NOMO-1 treated with DMSO at 0.1 percent for 48 hours (cell line): ENCODE measurements at regions not wholly inside any gene's neighbourhood (a gene's known extent, or its start where the extent isn't known, plus 50 kb on each side); places are given as distances from the start of the nearest gene placed in this dataset.
A peak's percentile ranks its signal among the peaks of the same experiment; 100 is the strongest.
"Not testable (repeated sequence)": the region's sequence is repeated elsewhere in the genome, so short reads cannot be mapped to it uniquely, and the experiment has no call there.

Experiments
- DNase-seq: peaks from one replicate; lab custom pipeline; 2025; ENCODE audit not compliant: unreplicated experiment; lab: John Stamatoyannopoulos, UW

DNA sequence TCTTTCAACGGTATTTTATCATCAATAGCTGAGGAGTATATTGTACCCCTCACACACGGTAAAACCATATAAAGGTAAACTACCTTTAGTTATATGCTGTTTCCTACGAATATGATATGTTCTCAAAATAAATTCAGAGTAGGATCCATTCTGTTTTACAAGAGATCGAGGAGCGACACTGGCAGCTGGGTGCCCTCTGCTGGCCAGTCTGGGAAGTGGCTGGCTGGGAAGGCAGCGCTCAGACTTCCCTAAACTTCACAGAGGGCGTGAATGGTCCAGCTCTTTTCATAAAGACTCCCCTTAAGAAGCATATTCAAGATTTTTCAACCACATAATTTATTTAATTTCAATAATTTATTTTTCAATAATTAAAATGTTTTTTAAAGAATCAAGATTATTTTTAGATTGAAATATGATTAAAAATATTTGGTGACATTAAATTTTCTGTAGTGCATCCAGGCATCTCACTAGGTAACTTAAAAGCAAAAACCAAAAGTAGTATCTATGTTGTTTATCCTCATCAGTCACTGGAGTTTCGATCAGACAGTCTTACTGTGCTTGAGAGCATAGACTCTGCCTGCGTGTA is 187.5 kb upstream of the PDE10A start:
- peak; percentile 41 for DNase-seq

DNA sequence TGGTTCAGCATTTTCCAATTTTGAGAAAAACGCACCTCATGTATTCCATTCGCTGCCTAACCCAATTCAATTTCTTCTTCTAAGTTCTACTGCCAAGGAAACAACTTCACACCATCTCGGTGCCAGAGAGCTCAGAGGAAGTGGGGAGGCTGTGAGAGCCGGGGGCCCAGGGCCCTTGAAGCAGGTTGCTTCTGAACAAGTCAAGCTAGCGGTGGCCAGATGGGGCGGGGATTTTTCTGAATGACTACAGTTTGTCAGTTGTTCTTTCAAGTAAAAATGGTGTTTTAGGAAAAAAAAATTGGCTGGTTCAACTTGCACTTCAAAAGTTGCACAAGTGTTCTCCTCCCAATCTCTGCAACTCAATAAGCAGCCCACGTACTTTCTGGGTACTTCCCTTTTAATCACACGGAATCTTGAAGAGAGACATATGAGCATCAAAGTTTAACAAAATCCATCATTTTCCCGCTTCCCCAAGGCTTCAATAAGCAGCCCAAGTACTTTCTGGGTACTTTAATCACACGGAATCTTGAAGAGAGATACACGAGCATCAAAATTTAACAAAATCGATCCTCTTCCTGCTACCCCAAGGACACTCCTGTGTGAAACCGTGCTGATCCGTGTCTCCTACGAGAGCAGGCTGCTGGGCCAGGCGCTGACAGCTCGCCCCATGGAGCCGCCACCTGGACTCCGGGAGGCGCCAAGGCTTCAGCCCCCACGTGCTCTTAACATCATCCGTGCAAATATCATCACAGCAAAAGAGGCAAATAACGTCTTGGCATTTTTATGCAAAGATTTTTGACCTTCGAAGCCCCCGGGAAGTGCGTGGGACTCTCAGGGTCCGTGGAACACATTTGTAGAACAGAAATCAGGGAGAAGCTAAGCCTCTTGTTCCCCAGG is 186.7 kb upstream of the PDE10A start:
- DNase-seq: no peak

DNA sequence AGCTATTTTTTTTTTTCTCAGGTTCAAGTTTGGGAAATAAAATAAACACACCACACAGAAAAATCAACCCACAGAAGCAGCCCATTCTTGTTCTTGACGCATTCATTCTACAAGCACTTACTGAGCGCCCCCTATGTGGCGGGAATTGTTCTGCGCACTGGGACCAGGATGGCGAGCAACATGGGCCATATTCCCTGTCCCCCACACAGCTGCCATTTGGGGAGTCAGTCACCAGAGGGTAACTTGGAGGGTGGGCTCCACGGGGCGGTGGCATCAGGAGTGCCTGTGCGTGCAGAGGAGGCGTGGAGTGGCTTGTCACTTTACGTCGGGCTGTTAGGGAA is 185.0 kb upstream of the PDE10A start:
- no peak for DNase-seq

DNA sequence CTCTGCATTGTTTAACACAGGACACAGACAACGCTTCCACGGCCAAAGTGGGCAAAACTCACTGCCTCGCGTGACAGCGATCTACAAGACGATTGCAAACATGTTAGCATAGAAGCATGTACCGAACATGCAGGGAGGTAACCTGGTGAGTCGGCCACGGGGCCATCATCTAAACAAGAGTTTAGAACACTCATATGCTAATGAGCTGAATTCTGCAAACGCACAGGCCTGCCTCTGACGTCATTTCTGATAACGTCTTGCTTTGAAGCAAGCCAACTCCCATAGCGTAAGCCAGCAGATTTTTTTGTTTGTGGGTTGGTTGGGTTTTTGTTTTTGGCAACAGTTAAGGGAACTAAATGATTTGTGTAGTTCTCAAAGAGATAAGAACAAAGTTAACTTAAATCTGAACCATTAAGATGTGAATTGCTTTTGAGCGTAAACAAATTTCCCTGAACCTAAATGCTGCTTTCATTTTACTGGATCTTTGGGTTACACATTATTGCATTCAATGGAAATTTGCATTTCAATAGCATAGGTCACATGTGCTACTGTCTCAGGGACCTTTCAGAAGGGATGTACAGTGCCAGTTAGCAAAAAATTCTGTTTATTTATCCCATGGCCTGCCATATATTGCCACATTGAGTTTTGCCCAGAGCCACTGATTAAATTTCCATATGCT is 184.5 kb upstream of the PDE10A start:
- no peak for DNase-seq

DNA sequence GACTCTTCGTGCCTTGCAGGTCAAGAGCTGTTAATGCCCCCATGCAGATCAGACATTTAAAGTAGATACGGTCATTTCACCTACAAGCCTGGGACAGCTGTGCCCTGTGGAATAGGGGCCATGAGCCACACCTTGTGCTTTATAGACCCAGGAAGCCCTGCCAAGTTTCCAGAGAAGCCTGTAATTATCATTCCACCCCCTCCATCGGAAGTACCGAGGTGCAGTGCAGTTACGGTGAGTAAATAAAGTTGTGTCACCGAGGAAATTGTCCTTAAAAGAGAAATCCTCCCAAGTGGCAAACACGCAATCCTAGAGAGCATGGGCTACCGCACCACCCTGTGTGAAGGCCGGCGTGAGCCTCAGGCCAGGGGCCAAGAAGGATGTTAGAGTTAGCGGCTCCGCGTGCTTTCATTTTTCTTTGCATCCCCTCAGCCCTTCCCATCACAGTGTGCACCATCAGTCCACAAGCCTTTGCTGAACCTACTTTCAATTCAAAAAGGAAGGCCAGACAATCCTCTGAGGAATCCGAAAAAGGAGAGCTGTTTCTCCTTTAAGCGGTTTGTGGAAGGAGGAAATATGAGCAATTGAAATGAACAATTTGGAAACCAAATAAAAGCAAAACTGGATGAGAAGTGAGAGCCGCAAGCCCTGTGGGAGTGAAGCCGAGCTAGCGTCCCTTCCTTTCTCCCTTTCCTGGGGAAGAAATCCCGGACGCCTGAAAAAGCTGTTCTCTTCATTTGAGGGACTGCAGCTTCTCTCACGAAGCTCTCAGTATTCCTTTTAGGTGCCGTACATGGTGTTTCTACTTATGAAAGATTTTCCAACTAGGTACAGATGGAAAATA is 183.3 kb upstream of the PDE10A start:
- DNase-seq: no peak

DNA sequence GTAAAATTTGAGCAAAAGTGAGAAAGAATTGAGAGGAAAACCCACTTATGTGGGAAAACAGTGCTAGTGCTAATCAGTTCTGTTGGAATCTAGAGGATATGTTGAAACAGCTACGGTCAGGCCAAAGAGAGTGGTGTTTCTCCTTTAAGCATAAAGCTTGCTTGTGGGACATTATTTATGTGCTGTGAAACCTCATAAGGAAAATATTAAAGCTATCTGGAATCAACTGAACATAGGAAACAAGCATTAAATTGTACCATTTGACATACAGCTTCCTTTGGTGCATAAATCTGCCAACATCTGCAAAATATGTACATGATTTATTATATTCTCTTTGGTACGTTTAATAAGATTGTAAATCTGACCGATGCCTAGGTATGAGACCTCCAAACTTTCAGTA is 182.5 kb upstream of the PDE10A start:
- DNase-seq: no peak

DNA sequence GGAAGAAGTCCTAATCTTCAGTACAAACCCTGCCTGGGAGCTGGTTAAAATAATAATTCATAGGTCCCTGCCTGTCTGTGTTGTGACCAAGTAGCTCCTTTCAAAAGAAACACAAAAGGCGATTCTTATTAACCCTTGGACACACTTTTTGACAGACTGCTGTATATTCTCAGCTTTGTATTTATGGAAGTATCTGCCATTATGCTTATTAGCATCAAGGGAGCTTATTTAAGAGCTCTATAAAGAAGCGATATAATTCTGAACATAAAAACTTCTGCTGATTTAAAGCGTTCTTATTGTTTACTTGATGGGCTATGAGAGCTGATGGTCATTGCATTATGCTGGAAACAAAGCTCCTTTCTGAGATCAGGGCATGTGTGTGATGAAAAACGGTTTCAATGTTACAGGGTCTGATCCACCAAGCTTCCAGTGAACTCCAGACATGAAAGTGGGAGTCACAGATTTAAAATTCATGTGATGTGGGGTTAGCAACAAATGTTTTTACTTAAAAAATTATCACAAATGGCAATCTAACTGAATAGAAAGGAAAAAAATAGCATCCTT is 181.8 kb upstream of the PDE10A start:
- no peak for DNase-seq

DNA sequence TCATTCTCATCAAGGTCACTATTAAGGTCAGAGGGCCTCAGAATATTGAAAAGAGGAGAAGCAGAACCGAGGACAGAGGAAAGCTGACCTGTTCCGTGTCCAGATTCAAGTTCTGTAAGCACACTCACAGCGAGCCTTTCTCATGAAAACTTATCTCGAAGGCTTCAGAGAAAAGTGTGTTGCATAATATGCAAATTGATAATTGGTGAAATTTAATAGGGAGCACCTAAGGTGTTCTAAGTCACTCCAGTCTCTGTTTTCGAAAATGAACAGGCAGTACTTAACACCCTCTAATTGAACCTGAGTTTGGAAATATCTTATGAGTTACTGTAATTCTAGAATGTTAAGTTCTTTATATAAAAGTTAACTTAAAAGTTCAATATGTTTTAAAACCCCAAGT is 181.2 kb upstream of the PDE10A start:
- no peak for DNase-seq

DNA sequence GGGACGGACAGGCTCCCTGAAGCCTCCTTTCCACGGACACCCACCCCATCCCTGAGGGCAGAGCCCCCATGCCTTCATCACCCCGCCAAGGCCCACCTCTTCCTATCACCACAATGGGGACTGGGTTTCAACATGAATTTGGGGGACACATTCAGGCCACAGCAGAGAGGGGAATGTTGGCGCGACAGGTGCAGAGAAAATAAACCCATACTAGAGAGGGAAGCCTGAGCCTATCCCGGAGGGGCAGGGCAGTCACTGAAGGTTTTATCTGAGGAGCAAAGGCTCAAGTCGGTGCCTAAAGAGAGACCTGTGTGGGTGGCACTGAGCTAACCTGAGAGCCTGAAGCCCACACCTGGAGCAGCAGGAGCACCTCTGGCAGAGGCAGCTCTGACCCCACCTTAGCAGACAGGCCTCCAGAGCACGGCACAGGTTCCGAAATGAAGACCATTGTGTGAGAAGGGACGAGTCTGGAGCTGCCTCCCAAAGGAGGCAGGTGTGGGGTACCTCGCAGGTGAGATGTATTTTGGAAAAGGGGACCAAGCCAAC is 180.6 kb upstream of the PDE10A start:
- DNase-seq: no peak

DNA sequence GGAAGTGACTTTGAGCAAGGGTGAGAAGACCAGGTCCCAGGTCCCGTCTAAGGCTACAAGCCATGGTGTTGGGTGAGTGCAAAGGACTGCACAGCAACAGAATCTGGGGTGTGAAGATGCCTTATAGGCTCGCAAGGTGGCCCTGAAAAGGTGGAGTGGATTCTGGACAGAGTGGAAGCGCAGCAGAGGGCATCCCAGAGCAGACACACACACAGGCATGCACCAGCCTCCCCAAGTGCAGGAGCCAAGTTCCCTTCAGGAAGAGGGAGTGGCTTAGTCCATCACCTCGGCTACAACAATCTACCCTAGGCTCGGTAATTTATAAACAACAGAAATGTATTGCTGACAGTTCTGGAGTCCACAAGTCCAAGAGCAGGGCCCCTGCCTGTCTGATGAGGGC is 180.1 kb upstream of the PDE10A start:
- no peak for DNase-seq

DNA sequence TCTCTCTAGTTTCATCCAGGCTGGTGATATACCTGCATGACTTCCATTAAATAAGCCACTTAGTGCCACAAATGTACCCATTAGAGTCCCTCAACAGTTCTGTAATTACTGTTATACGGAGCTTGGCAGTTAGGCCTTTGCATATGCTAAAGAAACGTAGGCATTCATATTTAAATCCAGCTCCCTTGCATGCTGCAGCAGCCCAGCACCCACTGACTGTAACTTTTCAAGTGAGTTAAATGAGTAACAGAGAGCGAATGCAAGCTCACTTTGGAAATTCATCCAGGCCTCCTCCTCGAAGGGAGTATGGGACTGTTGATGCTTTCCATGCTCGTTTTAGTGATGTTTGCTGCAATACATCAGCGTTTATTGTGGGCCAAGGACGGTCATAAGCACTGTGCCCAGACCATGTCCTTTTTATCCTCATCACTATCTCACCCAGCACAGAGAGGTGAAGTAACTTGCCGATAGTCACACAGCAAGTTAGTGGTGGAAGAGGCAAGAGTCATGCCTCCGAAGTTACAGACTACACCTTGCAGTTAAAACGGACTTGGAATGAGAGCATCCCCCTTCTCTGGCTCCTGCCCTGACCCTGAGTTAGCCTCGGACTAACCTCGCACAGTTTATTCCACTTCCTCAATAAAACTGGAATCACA is 179.4 kb upstream of the PDE10A start:
- no peak for DNase-seq

DNA sequence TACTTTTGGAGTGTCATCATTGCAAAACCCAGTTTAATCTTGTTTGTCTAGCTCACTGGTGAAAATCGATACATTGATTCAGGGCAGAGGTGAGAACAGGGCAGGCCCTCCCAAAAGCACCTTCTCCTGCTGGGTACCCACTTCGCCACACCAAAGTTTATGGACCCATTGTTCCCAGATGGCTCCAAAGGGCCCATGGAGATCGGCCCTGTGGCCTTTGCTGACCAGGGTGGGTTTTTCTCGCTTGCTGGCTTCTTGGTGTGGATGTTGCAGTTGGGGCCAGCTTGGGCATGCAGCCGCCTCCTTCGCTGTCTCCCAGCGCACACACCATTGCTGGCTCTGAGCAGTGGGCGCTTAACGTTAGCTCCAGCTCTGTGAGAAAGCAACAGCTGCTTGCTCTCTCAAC is 178.1 kb upstream of the PDE10A start:
- DNase-seq: no peak

DNA sequence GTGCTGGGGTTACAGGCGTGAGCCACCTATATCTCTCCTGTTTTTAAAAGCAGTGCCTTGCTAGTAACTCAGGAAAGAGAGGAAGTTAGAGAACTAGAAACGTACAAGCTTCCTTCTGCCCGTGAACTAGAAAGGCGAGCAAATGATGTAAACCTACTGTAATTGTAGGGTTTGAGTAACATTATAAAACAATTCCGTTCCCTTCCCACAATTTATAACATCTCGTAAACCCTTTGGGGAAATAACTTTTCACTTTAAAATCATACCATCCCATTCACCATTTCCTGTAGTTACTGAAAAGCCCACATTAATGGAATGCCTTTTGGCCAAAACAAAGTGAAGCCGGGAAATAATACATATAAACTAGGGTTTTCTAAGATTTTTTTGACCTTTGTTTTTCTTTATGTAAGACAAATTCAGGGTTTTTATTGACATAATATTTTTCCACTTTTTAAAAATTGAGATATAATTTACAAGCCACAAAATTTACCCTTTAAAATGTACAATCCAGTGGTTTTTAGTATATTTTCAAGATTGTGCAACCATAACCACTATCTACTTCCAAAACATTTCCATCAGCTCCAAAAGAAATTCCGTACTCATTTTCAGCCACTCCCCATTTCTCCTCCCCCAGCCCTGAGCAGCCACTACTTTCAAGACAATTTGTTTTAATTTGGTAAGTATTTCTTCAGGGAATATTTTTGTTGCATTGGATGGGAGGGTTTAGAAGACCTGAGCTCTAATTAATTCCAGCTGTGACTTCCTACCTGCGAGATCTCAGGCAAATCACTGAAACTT is 175.1 kb upstream of the PDE10A start:
- no peak for DNase-seq

DNA sequence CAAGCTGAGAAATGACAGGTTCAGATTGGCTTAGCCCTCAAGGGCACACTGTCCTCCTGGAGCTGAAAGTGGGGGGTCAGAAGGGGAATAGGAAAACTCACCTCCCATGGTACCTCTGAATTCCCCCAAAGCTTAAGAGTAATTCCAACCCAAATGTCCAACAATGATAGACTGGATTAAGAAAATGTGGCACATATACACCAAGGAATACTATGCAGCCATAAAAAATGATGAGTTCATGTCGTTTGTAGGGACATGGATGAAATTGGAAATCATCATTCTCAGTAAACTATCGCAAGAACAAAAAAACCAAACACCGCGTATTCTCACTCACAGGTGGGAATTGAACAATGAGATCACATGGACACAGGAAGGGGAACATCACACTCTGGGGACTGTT is 173.6 kb upstream of the PDE10A start:
- not testable (repeated sequence) for DNase-seq

DNA sequence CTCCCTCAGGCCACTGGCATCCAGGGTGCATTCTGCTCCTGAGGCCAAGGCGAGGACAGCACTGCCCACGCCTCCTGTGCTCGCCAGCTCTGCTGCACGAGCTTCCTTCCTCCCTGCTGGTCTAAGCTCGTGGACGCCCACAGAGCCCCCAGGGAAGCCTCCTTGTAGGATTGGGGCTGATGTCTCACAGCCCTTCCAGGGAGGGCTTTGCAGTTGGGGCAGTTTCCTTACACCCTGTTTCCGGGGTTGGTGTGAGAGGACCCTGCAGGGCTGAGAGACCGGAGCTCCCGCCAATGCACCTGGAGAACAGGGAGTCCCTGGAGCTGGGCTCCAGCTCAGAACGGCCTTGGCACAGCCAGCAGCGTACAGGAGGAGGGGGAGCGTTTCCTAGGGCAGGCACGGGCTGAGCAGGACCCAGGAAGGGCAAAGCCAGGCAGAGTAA is 172.4 kb upstream of the PDE10A start:
- no peak for DNase-seq

DNA sequence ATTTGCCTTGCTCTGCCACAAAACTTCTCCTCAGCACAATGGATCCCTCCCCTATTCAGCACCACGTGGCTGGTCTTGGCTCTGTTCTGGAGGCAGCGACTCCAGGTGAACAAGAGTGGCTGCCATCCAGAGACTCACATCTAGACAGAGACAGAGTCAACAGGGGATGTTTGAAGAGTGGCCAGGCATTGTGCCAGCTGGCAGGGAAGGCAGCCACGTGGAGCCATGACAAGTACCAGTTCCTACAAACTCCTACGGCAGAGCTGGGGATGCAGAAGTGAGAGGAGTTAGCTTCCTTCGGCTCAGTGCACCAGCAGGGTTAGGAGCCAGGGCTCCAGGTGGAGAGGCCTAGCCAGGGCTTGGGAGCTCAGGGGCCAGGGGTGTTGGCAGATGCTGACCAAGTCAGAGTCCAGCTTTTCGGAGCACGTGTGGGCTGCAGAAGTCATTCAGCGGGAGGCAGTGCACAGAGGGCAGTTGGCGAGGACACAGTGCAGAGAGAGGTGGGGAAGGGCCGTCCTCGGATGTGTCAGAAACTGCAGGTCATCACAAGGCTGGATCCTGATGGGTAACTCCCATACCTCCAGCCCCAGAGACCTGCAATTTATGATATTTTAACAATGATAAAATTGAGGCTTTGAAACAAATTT is 171.7 kb upstream of the PDE10A start:
- no peak for DNase-seq

DNA sequence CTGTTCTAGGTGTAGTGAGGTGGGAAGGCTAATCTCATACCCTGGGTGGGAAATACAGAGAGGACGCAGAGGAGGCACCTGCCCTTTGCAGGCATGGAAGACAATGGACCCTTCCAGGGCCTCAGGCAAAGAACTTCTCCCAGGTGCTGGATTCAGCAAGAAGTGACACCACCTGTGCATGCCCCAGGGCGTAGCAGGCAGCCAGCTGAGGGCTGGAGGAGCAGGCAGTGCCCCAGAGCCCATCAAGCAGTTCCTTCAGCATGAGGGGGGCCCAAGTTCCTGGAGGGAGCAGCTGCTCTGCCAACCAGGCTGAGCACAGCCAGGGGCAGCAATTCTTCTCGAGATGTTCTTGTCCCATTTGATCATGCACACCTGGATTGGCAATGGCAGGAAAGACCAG is 170.3 kb upstream of the PDE10A start:
- no peak for DNase-seq

DNA sequence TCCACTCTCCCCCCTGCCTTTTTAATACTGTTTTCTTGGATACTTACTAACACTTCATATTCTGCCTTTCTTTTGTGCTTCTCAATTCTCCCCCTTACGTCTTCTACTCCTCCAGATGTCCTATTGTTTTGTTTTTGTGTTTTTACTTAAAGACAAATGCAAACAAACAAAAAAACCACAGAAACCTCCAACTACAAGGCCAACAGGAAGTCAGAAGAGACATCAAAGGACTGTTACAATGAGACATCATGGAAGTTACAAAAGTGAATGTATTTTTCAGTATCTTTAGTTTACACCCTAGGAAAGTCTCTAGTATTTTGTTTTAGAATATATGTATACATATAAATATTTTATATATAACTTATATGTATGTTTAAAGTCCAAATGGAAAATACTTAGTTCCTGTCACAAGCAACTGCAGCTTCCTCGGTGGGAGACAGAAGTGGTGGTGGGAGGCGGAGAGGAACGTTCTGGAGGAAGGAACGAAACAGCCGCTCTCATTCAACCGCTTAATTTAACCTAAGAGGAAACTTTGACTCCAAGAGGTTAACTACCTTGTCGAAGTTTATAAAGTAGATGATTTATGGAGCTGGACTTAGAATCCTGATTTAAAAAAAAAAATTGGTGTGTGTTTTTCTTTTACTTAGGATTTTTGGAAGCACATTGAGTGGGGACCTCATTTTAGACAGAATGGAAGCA is 168.9 kb upstream of the PDE10A start:
- DNase-seq: no peak
